GM23248 (cell line): ENCODE measurements at regions not wholly inside any gene's neighbourhood (a gene's known extent, or its start where the extent isn't known, plus 50 kb on each side); places are given as distances from the start of the nearest gene placed in this dataset.

Source experiments
- DNase-seq: peaks from one replicate; pipeline ENCODE4 v3.0.0-alpha.2; 2015
- H2AFZ ChIP-seq: fragments of 200-600 bp; sonication (generic); 2 replicates; pipeline ENCODE4 v1.6.1; 2016; ENCODE audit warnings: antibody characterized with exemption
- H3F3A ChIP-seq: fragments of 200-600 bp; sonication (generic); 2 replicates; pipeline ENCODE4 v1.6.1; 2016; ENCODE audit warnings: mild to moderate bottlenecking, antibody characterized with exemption, mixed run types; ENCODE audit not compliant: insufficient read depth
- H3K27ac ChIP-seq: fragments of 200-600 bp; sonication (generic); 2 replicates; pipeline ENCODE4 v1.5.1; 2016; ENCODE audit warnings: mild to moderate bottlenecking
- H3K27me3 ChIP-seq: fragments of 200-600 bp; sonication (generic); replicated peaks from 2 replicates; pipeline ENCODE4 v1.6.1; 2016; ENCODE audit warnings: mild to moderate bottlenecking; ENCODE audit not compliant: insufficient read depth
- H3K36me3 ChIP-seq: fragments of 200-600 bp; sonication (generic); 2 replicates; pipeline ENCODE4 v1.6.1; 2016; ENCODE audit warnings: low read depth, mild to moderate bottlenecking
- H3K4me1 ChIP-seq: fragments of 200-600 bp; sonication (generic); 2 replicates; pipeline ENCODE4 v1.6.1; 2016; ENCODE audit warnings: mild to moderate bottlenecking; ENCODE audit not compliant: insufficient read depth
- H3K4me2 ChIP-seq: fragments of 200-600 bp; sonication (generic); one replicate; pipeline ENCODE4 v1.6.1; 2016; ENCODE audit warnings: mild to moderate bottlenecking; ENCODE audit not compliant: unreplicated experiment
- H3K4me3 ChIP-seq: fragments of 200-600 bp; sonication (generic); 2 replicates; pipeline ENCODE4 v1.5.1; 2016; ENCODE audit warnings: mild to moderate bottlenecking
- H3K79me2 ChIP-seq: fragments of 200-600 bp; sonication (generic); 2 replicates; pipeline ENCODE4 v1.6.1; 2016; ENCODE audit warnings: mild to moderate bottlenecking; ENCODE audit not compliant: insufficient read depth
- H3K9ac ChIP-seq: fragments of 200-600 bp; sonication (generic); 2 replicates; pipeline ENCODE4 v1.6.1; 2016; ENCODE audit warnings: mild to moderate bottlenecking
- H3K9me2 ChIP-seq: fragments of 200-600 bp; sonication (generic); 2 replicates; pipeline ENCODE4 v1.6.1; 2016; ENCODE audit warnings: mixed run types, mild to moderate bottlenecking, moderate library complexity; ENCODE audit not compliant: insufficient read depth
- H3K9me3 ChIP-seq: fragments of 200-600 bp; sonication (generic); one replicate; pipeline ENCODE4 v1.6.1; 2017; ENCODE audit warnings: low read depth
- H4K20me1 ChIP-seq: fragments of 200-600 bp; sonication (generic); 2 replicates; pipeline ENCODE4 v1.6.0; 2016; ENCODE audit not compliant: insufficient read depth
- EZH2 ChIP-seq: fragments of 200-600 bp; sonication (generic); IDR thresholded peaks from 2 replicates; pipeline ENCODE4 v1.6.1; 2018; ENCODE audit warnings: antibody characterized with exemption, mild to moderate bottlenecking; ENCODE audit not compliant: insufficient read depth, poor library complexity, severe bottlenecking
- EZH2phosphoT487 ChIP-seq: fragments of 200-600 bp; sonication (generic); IDR thresholded peaks from 2 replicates; pipeline ENCODE4 v1.6.1; 2018; ENCODE audit warnings: antibody characterized with exemption, moderate library complexity, mild to moderate bottlenecking, low read depth; ENCODE audit not compliant: insufficient read depth
- WGBS, 2 experiments: methylation state at CpG; one replicate each; pipeline ENCODE4 v1.1.6; 2015 to 2017; ENCODE audit warnings: low lambda C conversion rate in 2 of 2, low coverage in 1 of 2; ENCODE audit errors: missing lambda C conversion rate in 2 of 2; 5-methylcytosine and 5-hydroxymethylcytosine counted together
- in situ Hi-C: fragments of 300-500 bp; cut with MboI; formaldehyde crosslinking; loops from 2 replicates; pipeline ENCODE4 v1.15.0; 2020

DNA sequence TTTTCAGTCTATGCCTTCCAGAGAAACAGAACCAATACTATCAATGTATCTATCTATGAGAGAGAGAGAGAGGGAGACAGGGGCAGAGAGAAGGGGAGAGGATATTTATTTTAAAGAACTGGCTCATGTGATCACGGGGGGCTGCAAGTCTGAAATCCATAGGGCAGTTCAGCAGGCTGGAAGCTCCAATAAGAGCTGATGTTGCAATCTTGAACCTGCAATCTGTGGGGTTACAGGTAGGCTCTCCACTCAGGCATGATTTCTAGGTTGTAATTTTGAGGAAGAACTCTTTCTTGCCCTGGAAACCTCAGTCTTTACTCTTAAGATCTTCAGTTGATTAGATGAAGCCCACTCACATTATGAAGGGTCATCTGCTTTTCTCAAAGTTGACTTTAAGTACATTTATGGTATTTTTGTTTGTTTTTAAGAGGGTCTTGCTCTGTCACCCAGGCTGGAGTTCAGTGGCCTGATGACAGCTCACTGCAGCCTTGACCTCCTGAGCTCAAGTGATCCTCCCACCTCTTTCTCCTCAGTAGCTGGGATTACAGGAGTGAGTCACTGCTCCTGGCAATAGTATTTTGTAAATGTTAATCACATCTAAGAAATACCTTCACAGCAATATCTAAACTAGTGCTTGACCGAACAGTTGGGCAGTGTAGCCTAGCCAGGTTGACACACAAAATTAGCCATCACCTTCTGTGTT lies 376.4 kb downstream of the FGF9 start:
- Histone ChIP-seq H3K4me2 (no peak overlapping the region), H3K9ac (no peak overlapping the region), H3K27me3 (no peaks in the 10 kb centered on the region), H3F3A (no peaks in the 10 kb centered on the region), H3K9me3 (no peaks in the 10 kb centered on the region), H3K9me2 (no peaks in the 10 kb centered on the region), H3K27ac (no peak overlapping the region), H3K36me3 (no peaks in the 10 kb centered on the region), H3K4me3 (no peak overlapping the region), H3K79me2 (no peaks in the 10 kb centered on the region), H3K4me1 (no peaks in the 10 kb centered on the region), H4K20me1 (no peaks in the 10 kb centered on the region), H2AFZ (no peak overlapping the region)
- in situ Hi-C loops = no loop called here
- DNase-seq = peak; percentile 43
- TF ChIP-seq EZH2 (no peak), EZH2phosphoT487 (no peak)
- WGBS, 2 experiments = 50 to 73% methylated on average over 2 of the region's 2 CpGs

DNA sequence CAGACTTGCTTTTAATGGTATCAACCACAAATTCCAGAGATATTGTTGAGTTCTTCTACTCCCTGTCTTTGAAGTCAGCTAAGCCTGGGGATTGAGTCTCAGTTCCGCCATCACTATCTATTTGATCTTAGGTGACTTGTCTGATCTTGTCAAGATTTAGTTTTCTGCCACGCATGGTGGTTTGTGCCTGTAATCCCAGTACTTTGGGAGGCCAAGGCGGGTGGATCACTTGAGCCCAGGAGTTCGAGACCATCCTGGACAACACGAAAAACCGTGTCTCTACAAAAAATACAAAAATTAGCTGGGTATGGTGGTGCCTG lies 376.9 kb downstream of the FGF9 start:
- H3K4me2 ChIP-seq = no peak overlapping the region
- no peak overlapping the region for H3K4me3 ChIP-seq
- H3K9ac ChIP-seq = no peak overlapping the region
- no peak overlapping the region for H2AFZ ChIP-seq
- H3K9me2 ChIP-seq = no peaks in the 10 kb centered on the region
- no peaks in the 10 kb centered on the region for H3K36me3 ChIP-seq
- H3K27me3 ChIP-seq = no peaks in the 10 kb centered on the region
- WGBS, 2 experiments = 70 to 71% methylated on average over 6 of the region's 6 CpGs
- H3K27ac ChIP-seq = no peak overlapping the region
- H3K4me1 ChIP-seq = no peaks in the 10 kb centered on the region
- H3K9me3 ChIP-seq = no peaks in the 10 kb centered on the region
- no peaks in the 10 kb centered on the region for H3F3A ChIP-seq
- no peak for TF ChIP-seq EZH2
- no peak for TF ChIP-seq EZH2phosphoT487
- in situ Hi-C loops = no loop called here
- no peaks in the 10 kb centered on the region for H4K20me1 ChIP-seq
- no peak for DNase-seq
- no peaks in the 10 kb centered on the region for H3K79me2 ChIP-seq

DNA sequence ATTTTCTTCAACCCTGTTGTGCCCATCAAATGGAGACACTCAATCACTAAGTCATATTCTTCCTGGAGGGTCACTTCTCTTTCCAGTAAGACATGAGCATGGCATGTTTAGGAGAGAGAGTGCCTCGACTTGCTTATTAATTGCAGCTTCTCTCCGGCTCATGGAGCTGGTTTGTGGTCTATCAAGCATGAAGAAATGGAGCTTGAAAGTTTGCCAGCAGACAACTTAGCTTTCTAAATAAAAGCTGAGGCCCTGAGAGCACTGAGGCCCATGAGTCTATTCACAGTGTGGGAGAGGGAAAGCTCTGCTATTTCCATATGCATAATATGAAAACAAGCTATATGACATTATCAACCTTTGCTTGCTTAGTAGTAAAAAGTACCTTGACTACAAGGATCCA lies 378.5 kb downstream of the FGF9 start:
- WGBS, 2 experiments = 37 to 45% methylated on average over 2 of the region's 2 CpGs
- no peaks in the 10 kb centered on the region for H3K4me1 ChIP-seq

DNA sequence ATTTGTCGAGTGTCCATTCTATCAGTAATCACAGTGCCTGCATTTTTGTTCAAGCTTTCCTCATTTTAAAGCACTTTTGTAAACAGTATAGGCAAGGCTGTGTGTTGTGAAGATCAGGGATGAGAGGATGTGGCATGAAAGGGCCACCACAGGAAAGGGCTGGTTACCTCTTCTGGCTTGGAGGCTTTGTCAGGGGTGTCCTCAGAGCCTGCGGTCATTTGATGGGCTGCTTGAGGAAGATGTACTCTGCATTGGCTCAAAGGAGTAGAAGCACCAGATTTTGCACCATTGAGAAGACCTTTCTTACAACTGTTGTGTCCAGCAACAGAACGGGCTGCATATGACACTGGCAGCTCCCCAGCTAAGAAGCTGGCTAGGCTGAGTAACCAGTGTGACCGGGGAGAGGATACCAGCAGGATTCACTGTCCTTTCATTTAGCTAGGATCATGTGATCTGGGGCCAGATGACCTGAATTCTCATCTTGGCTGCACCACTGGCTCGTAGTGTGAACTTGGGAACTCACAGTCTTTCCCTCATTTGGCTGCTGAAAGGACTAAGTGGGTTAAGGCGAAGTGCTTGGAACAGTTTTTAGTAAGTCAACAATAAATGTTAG lies 380.2 kb downstream of the FGF9 start:
- no peak for TF ChIP-seq EZH2phosphoT487
- no peak for TF ChIP-seq EZH2
- WGBS, 2 experiments = 21 to 31% methylated on average over 6 of the region's 6 CpGs
- no peaks in the 10 kb centered on the region for H3F3A ChIP-seq

More for the DNA sequence above, 378.5 kb downstream of the FGF9 start:
- Histone ChIP-seq H3K9ac (no peak overlapping the region), H3K9me2 (no peaks in the 10 kb centered on the region), H3K4me3 (no peak overlapping the region), H3F3A (no peaks in the 10 kb centered on the region), H3K9me3 (no peaks in the 10 kb centered on the region), H3K4me2 (no peak overlapping the region), H3K79me2 (no peaks in the 10 kb centered on the region), H3K36me3 (no peaks in the 10 kb centered on the region), H4K20me1 (no peaks in the 10 kb centered on the region), H3K27me3 (no peaks in the 10 kb centered on the region), H2AFZ (no peak overlapping the region), H3K27ac (no peak overlapping the region)
- DNase-seq = no peak
- TF ChIP-seq EZH2phosphoT487 (no peak), EZH2 (no peak)
- in situ Hi-C loops = no loop called here

More for the DNA sequence above, 380.2 kb downstream of the FGF9 start:
- H3K4me2 ChIP-seq = no peak overlapping the region
- H4K20me1 ChIP-seq = no peaks in the 10 kb centered on the region
- H3K4me1 ChIP-seq = no peaks in the 10 kb centered on the region
- H3K9me2 ChIP-seq = no peaks in the 10 kb centered on the region
- no peak for DNase-seq
- no peak overlapping the region for H3K27ac ChIP-seq
- no peaks in the 10 kb centered on the region for H3K27me3 ChIP-seq
- H3K9me3 ChIP-seq = no peaks in the 10 kb centered on the region
- H3K9ac ChIP-seq = no peak overlapping the region
- H3K79me2 ChIP-seq = no peaks in the 10 kb centered on the region
- H3K4me3 ChIP-seq = no peak overlapping the region
- in situ Hi-C loops = no loop called here
- H2AFZ ChIP-seq = no peak overlapping the region
- H3K36me3 ChIP-seq = no peaks in the 10 kb centered on the region
